Karpas-422 (cell line): ENCODE measurements at regions not wholly inside any gene's neighbourhood (a gene's known extent, or its start where the extent isn't known, plus 50 kb on each side); places are given as distances from the start of the nearest gene placed in this dataset.

Source experiments
- DNase-seq: peaks from one replicate; pipeline ENCODE4 v3.0.0-alpha.2; 2015
- H2AFZ ChIP-seq: fragments of 200-600 bp; sonication (generic); 2 replicates; pipeline ENCODE4 v1.6.1; 2014; ENCODE audit warnings: antibody characterized with exemption, low read length, mixed read lengths
- H3K27ac ChIP-seq: fragments of 200-600 bp; sonication (generic); 2 replicates; pipeline ENCODE4 v1.5.1; 2014; ENCODE audit warnings: mild to moderate bottlenecking, low read length, moderate library complexity
- H3K27me3 ChIP-seq: fragments of 200-600 bp; sonication (generic); 2 replicates; pipeline ENCODE4 v1.6.1; 2014; ENCODE audit warnings: low read length, mixed read lengths
- H3K36me3 ChIP-seq: fragments of 200-600 bp; sonication (generic); 2 replicates; pipeline ENCODE4 v1.6.1; 2014; ENCODE audit warnings: low read length, mixed read lengths; ENCODE audit not compliant: insufficient read depth
- H3K4me1 ChIP-seq: fragments of 200-600 bp; sonication (generic); 2 replicates; pipeline ENCODE4 v1.6.1; 2014; ENCODE audit warnings: mild to moderate bottlenecking, low read length, mixed read lengths
- H3K4me2 ChIP-seq: fragments of 200-600 bp; sonication (generic); 2 replicates; pipeline ENCODE4 v1.6.1; 2014; ENCODE audit warnings: low read length, low read depth, mild to moderate bottlenecking; ENCODE audit not compliant: poor library complexity, severe bottlenecking
- H3K4me3 ChIP-seq: fragments of 200-600 bp; sonication (generic); 2 replicates; pipeline ENCODE4 v1.5.1; 2014; ENCODE audit warnings: mild to moderate bottlenecking, antibody characterized with exemption, low read length, mixed read lengths
- H3K79me2 ChIP-seq: fragments of 200-600 bp; sonication (generic); 2 replicates; pipeline ENCODE4 v1.6.1; 2014; ENCODE audit warnings: mild to moderate bottlenecking, low read length, mixed read lengths
- H3K9ac ChIP-seq: fragments of 200-600 bp; sonication (generic); 2 replicates; pipeline ENCODE4 v1.6.0; 2014; ENCODE audit warnings: low read length
- H3K9me2 ChIP-seq: fragments of 200-600 bp; sonication (generic), shearing (Covaris generic); replicated peaks from 2 replicates; pipeline ENCODE4 v1.6.0; 2014; ENCODE audit warnings: mild to moderate bottlenecking, low read length, moderate library complexity; ENCODE audit not compliant: insufficient read depth
- H3K9me3 ChIP-seq: fragments of 300-700, 200-600 bp; sonication (generic); 2 replicates; pipeline ENCODE4 v1.6.1; 2014; ENCODE audit warnings: low read length, mixed read lengths
- H4K20me1 ChIP-seq: fragments of 200-600 bp; sonication (generic); 2 replicates; pipeline ENCODE4 v1.6.1; 2014; ENCODE audit warnings: mild to moderate bottlenecking, antibody characterized with exemption, low read length, low read depth; ENCODE audit not compliant: insufficient read depth

GRCh38 chr2:19573784-19574183 lies 215.4 kb upstream of the OSR1 start:
- H3K4me1 ChIP-seq = no peaks in the 10 kb centered on the region
- no peak overlapping the region for H2AFZ ChIP-seq
- no peaks in the 10 kb centered on the region for H3K9me3 ChIP-seq
- H4K20me1 ChIP-seq = no peaks in the 10 kb centered on the region
- no peak for DNase-seq
- no peaks in the 10 kb centered on the region for H3K27me3 ChIP-seq
- no peak overlapping the region for H3K27ac ChIP-seq
- no peak overlapping the region for H3K4me2 ChIP-seq
- H3K9ac ChIP-seq = no peak overlapping the region
- H3K9me2 ChIP-seq = no peaks in the 10 kb centered on the region
- H3K36me3 ChIP-seq = no peaks in the 10 kb centered on the region
- H3K4me3 ChIP-seq = no peak overlapping the region
- H3K79me2 ChIP-seq = no peaks in the 10 kb centered on the region

- no peaks in the 10 kb centered on the region for H3K79me2 ChIP-seq
- no peak for DNase-seq
- H3K4me1 ChIP-seq = no peaks in the 10 kb centered on the region
- no peak overlapping the region for H3K9ac ChIP-seq
- H4K20me1 ChIP-seq = no peaks in the 10 kb centered on the region
- no peaks in the 10 kb centered on the region for H3K27me3 ChIP-seq
- no peak overlapping the region for H3K27ac ChIP-seq
- H2AFZ ChIP-seq = no peak overlapping the region
- no peaks in the 10 kb centered on the region for H3K9me2 ChIP-seq
- no peaks in the 10 kb centered on the region for H3K36me3 ChIP-seq
- no peaks in the 10 kb centered on the region for H3K9me3 ChIP-seq
- H3K4me2 ChIP-seq = no peak overlapping the region
- no peak overlapping the region for H3K4me3 ChIP-seq
Observed at GRCh38 chr2:19571773-19572172, 213.3 kb upstream of the OSR1 start.

GRCh38 chr2:19569300-19569791 lies 210.9 kb upstream of the OSR1 start:
- Histone ChIP-seq H3K4me1 (no peaks in the 10 kb centered on the region), H3K9me3 (no peaks in the 10 kb centered on the region), H3K4me2 (no peak overlapping the region), H3K27ac (no peak overlapping the region), H3K9me2 (no peaks in the 10 kb centered on the region), H3K9ac (no peak overlapping the region), H3K4me3 (no peak overlapping the region), H3K79me2 (no peaks in the 10 kb centered on the region), H3K36me3 (no peaks in the 10 kb centered on the region), H3K27me3 (no peaks in the 10 kb centered on the region), H2AFZ (no peak overlapping the region), H4K20me1 (no peaks in the 10 kb centered on the region)
- no peak for DNase-seq

- Histone ChIP-seq H3K9me3 (no peaks in the 10 kb centered on the region), H3K4me1 (no peaks in the 10 kb centered on the region), H3K79me2 (no peaks in the 10 kb centered on the region), H4K20me1 (no peaks in the 10 kb centered on the region), H3K9ac (no peak overlapping the region), H3K4me3 (no peak overlapping the region), H3K27ac (no peak overlapping the region), H3K36me3 (no peaks in the 10 kb centered on the region), H3K9me2 (no peaks in the 10 kb centered on the region), H3K4me2 (no peak overlapping the region), H3K27me3 (no peaks in the 10 kb centered on the region), H2AFZ (no peak overlapping the region)
- no peak for DNase-seq
Observed at GRCh38 chr2:19568809-19569208, 210.4 kb upstream of the OSR1 start.

- Histone ChIP-seq H3K27me3 (no peaks in the 10 kb centered on the region), H2AFZ (no peak overlapping the region), H3K9me2 (no peaks in the 10 kb centered on the region), H4K20me1 (no peaks in the 10 kb centered on the region), H3K4me1 (peaks cover 7% of the 10 kb centered on the region), H3K4me3 (no peak overlapping the region), H3K79me2 (no peaks in the 10 kb centered on the region), H3K9me3 (no peaks in the 10 kb centered on the region), H3K4me2 (no peak overlapping the region), H3K36me3 (no peaks in the 10 kb centered on the region), H3K9ac (no peak overlapping the region), H3K27ac (no peak overlapping the region)
- DNase-seq = no peak
Observed at GRCh38 chr2:19560785-19561184, 202.4 kb upstream of the OSR1 start.

GRCh38 chr2:19559596-19560240 lies 201.3 kb upstream of the OSR1 start:
- H3K27ac ChIP-seq = no peak overlapping the region
- no peaks in the 10 kb centered on the region for H4K20me1 ChIP-seq
- H3K36me3 ChIP-seq = no peaks in the 10 kb centered on the region
- H3K9me3 ChIP-seq = no peaks in the 10 kb centered on the region
- no peaks in the 10 kb centered on the region for H3K79me2 ChIP-seq
- peaks cover 7% of the 10 kb centered on the region for H3K4me1 ChIP-seq
- H3K9me2 ChIP-seq = no peaks in the 10 kb centered on the region
- H2AFZ ChIP-seq = no peak overlapping the region
- no peak for DNase-seq
- H3K4me2 ChIP-seq = no peak overlapping the region
- no peak overlapping the region for H3K9ac ChIP-seq
- H3K27me3 ChIP-seq = no peaks in the 10 kb centered on the region
- H3K4me3 ChIP-seq = no peak overlapping the region

GRCh38 chr2:19556648-19557047 lies 198.2 kb upstream of the OSR1 start:
- Histone ChIP-seq H3K9ac (no peak overlapping the region), H3K4me3 (no peak overlapping the region), H3K4me2 (no peak overlapping the region), H3K9me2 (no peaks in the 10 kb centered on the region), H3K27me3 (no peaks in the 10 kb centered on the region), H3K27ac (no peak overlapping the region), H3K79me2 (no peaks in the 10 kb centered on the region), H3K9me3 (no peaks in the 10 kb centered on the region), H3K36me3 (no peaks in the 10 kb centered on the region), H3K4me1 (no peaks in the 10 kb centered on the region), H4K20me1 (no peaks in the 10 kb centered on the region), H2AFZ (no peak overlapping the region)
- DNase-seq = no peak

- Histone ChIP-seq H3K36me3 (no peaks in the 10 kb centered on the region), H2AFZ (no peak overlapping the region), H4K20me1 (no peaks in the 10 kb centered on the region), H3K9me3 (no peaks in the 10 kb centered on the region), H3K4me2 (no peak overlapping the region), H3K9me2 (no peaks in the 10 kb centered on the region), H3K27ac (no peak overlapping the region), H3K27me3 (no peaks in the 10 kb centered on the region), H3K9ac (no peak overlapping the region), H3K4me3 (no peak overlapping the region), H3K79me2 (no peaks in the 10 kb centered on the region), H3K4me1 (no peaks in the 10 kb centered on the region)
- DNase-seq = no peak
Observed at GRCh38 chr2:19554520-19554919, 196.1 kb upstream of the OSR1 start.
